Occipital lobe (tissue), 1 donor: ENCODE measurements at regions not wholly inside any gene's neighbourhood (a gene's known extent, or its start where the extent isn't known, plus 50 kb on each side); places are given as distances from the start of the nearest gene placed in this dataset.

Source experiments
- DNase-seq: peaks from one replicate; lab custom pipeline; 2025; lab: John Stamatoyannopoulos, UW

DNA sequence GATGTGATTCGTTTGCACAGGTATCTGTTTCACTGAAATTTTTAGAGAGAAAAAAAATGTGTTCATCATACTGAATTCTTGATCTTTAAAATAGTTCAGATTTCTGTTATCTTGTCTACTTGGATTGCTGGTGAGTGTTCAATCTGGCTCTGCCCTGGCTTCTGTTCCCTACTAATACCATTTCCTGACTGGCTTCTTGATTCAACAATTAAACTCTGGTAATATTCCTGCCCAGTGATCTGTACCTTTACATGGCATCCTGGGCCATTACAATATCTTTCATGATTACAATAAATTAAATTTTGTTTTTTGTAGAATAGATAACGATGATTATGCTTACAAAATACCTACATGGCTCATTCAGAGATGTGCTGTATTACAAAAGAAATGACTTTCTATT is 1388.0 kb upstream of the TENM3 start:
- no peak for DNase-seq

DNA sequence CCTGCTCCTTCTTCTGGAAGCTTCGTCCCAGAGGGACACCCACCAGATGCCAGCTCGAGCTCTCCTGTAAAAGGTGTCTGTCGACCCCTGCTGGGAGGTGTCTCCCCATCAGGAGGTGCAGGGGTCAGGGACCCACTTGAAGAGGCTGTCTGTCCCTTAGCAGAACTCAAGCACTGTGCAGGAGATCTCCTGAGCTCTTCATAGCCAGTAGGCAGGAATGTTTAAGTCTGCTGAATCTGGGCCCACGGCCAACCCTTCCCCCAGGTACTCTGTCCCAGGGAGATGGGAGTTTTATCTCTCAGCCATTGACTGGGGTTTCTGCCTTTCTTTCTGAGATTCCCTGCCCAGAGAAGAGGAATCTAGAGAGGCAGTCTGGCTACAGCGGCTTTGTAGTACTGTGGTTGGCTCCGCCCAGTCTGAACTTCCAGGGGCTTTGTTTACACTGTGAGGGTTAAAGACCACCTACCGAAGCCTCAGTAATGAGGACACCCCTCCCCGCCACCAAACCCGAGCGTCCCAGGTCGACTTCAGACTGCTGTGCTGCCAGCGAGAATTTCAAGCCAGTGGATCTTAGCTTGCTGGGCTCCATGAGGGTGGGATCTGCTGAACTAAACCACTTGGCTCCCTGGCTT is 1383.0 kb upstream of the TENM3 start:
- no peak for DNase-seq

DNA sequence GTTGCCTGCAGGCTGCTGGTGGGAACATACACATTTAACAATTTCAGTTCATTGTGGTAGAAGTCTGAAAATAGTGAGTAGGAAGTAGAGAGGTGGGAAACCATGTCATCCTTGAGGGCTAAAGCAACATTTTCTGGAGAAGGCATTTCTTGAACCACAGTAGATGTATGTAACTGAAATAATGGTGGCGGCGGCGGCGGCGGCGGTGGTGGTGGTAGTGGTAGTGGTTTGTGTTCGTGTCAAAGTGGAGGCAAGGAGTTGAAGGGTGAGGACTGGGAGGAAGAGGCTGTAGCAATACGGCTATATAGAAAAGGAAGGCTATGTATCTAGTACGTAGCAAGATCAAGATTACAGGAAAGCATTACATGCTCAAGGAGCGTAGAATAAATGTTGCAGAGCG is 1381.6 kb upstream of the TENM3 start:
- DNase-seq: no peak

GRCh38 chr4:180866933-180867643 is 1376.1 kb upstream of the TENM3 start:
- no peak for DNase-seq

DNA sequence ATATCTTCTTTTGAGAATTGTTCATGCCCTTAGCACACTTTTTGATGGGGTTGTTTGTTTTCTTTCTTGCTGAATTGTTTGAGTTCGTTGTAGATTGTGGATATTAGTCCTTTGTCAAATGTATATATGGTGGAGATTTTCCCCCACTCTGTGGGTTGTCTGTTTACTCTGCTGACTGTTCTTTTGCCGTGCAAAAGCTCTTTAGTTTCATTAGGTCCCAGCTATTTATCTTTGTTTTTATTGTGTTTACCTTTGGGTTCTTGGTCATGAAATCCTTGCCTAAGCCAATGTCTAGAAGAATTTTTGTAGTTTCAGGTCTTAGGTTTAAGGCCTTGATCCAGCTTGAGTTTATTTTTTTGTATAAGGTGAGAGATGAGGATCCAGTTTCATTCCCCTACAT is 1372.6 kb upstream of the TENM3 start:
- no peak for DNase-seq

- DNase-seq: no peak
Measured at GRCh38 chr4:180898305-180898704, 1344.9 kb upstream of the TENM3 start.

- no peak for DNase-seq
Measured at GRCh38 chr4:180900781-180901180, 1342.4 kb upstream of the TENM3 start.

- no peak for DNase-seq
Measured at GRCh38 chr4:180909279-180909678, 1333.9 kb upstream of the TENM3 start.

DNA sequence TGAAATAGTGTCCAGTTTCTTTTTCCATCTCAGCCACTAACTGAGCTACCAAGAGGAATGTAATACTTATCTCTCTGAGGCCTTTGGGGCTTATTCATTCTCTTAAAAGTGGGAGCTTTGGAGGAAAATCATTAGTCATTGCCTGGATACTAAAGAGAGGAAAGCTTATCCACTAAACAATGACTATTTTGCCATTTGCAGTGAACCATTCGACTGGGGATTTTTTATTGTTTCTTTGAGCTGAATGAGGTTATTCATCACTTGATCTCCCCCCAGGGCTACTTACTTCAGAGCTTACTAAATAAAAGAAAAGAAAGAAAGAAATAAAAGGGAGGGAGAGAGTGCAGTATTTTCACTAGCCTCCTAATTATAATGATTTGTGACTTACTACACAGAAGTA is 1329.5 kb upstream of the TENM3 start:
- no peak for DNase-seq

- no peak for DNase-seq
Measured at GRCh38 chr4:180923486-180923885, 1319.7 kb upstream of the TENM3 start.

GRCh38 chr4:180925805-180926204 is 1317.4 kb upstream of the TENM3 start:
- no peak for DNase-seq

- DNase-seq: no peak
Measured at GRCh38 chr4:180926277-180926676, 1316.9 kb upstream of the TENM3 start.

- no peak for DNase-seq
Measured at GRCh38 chr4:180932370-180933001, 1310.7 kb upstream of the TENM3 start.

- no peak for DNase-seq
Measured at GRCh38 chr4:180937083-180937482, 1306.1 kb upstream of the TENM3 start.

DNA sequence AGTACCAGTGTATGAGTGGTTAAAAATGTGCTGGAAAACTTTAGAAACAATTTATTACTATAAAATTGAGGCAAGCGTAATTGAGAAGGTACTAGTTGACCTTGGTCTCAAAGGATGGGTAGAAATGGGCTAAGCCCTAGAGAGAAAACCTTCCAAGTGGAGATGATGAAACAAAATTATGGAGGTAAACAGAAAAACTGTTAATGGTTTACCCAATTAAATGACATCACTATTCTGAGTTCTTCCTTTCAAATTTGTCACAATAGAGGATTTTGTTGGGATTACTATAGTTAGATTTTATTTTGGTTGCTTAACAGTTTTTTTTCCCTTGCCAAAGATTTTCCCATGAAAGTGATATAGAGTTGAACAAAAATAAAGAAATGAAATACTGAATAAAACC is 1302.5 kb upstream of the TENM3 start:
- no peak for DNase-seq

GRCh38 chr4:180942367-180942916 is 1300.8 kb upstream of the TENM3 start:
- DNase-seq: no peak

DNA sequence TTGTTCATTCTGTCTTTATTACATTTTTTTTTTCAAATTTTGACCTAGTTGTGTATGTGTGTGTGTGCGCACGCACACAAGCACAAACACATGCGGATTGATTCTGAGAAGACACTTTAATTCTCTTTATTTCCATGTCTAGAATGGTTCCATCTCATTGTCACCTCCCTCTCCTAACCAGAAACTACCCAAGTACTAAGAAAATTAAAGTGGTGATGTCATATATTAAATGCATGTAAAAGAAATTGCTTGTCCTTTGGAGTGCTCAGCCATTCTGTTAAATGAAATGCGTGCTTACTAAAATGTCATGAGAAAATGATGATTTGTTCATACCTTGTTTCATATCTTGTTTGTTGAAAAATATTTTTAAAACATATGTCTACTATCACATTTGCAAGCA is 1297.0 kb upstream of the TENM3 start:
- DNase-seq: no peak

GRCh38 chr4:180947425-180947824 is 1295.8 kb upstream of the TENM3 start:
- no peak for DNase-seq

GRCh38 chr4:180949424-180950213 is 1293.6 kb upstream of the TENM3 start:
- DNase-seq: no peak

DNA sequence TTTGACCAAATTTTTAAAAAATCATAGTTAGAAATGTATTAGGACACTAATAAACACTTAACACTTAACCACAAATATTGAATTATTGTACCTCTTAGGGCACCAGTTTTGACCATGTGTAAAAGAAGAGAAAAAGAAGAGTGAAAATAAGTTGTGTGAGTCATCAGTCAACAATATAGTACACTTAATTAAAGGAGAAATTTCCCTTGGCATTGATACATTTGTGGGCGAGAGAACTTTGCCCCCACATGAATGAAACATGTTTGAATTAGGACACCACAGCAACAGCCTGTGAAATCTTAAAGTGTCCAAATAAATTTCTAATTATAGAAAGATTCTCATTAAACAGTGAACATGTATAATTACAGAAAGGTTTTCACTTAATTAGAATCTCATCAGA is 1292.8 kb upstream of the TENM3 start:
- no peak for DNase-seq

- no peak for DNase-seq
Measured at GRCh38 chr4:180951312-180951711, 1291.9 kb upstream of the TENM3 start.

DNA sequence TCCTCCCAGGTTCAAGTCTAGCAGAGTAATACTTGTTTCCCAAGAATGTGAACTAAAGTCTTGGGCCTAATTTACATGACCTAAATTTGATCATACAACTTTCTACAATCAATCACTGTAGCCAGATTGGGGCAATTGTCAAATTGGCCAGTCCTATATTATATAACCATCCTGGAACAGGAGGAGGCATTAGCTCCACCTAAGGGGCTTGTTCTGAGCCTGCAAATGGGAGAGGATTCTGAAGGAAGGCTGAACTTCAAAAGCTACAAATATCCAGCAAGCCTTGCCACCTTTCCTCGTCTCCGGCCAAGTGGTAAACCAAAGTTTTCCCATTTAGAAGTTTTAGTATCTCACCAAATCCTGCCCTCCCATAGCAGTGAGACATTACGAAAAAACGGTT is 1289.6 kb upstream of the TENM3 start:
- no peak for DNase-seq
